ENCODE measurements at regions not wholly inside any gene's neighbourhood (a gene's known extent, or its start where the extent isn't known, plus 50 kb on each side); places are given as distances from the start of the nearest gene placed in this dataset.

DNA sequence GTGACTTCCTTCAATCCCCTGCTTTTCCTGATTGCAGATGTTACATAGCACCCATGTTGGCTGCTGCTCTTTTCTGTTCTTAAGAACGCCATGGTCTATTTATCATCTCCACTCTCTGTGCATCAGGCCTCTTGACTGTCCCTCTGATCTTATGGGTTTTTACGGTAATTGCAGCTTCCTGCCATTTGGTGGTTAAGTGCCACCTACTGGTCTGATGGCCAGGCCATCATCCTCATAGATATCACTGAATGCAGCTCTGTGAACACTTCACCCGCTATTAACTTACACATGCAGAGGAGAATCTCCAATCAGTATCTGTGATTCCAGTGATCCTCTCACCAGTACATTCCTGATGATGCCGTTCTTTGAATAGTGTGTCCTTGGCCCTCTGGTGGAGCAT, 382.4 kb downstream of the TRAM1L1 start:
- no peaks in the 10 kb centered on the region for H3K36me3 ChIP-seq
- H3K27ac ChIP-seq (replicated peaks) = no peak overlapping the region
- no peak for TF ChIP-seq CTCF (IDR thresholded peaks at IDR 0.05; ENCODE audit: borderline replicate concordance)
- H3K27me3 ChIP-seq (ENCODE audit: low read depth) = no peaks in the 10 kb centered on the region
- no peaks in the 10 kb centered on the region for H3K4me1 ChIP-seq
- H3K4me3 ChIP-seq = no peak overlapping the region
- no peak for DNase-seq
- intact Hi-C loops (cut with micrococcal nuclease) = no loop called here
- peaks cover 36% of the 10 kb centered on the region for H3K9me3 ChIP-seq (replicated peaks)

- no peak for TF ChIP-seq CTCF (IDR thresholded peaks at IDR 0.05; ENCODE audit: borderline replicate concordance)
- intact Hi-C loops (cut with micrococcal nuclease) = no loop called here
- H3K4me1 ChIP-seq = no peaks in the 10 kb centered on the region
- no peaks in the 10 kb centered on the region for H3K27me3 ChIP-seq (ENCODE audit: low read depth)
- no peak overlapping the region for H3K27ac ChIP-seq (replicated peaks)
- no peaks in the 10 kb centered on the region for H3K36me3 ChIP-seq
- H3K9me3 ChIP-seq (replicated peaks) = peaks cover 27% of the 10 kb centered on the region
- no peak for DNase-seq
- no peak overlapping the region for H3K4me3 ChIP-seq
These were observed 396.8 kb downstream of the TRAM1L1 start for GRCh38 chr4:116688536-116688935.

DNA sequence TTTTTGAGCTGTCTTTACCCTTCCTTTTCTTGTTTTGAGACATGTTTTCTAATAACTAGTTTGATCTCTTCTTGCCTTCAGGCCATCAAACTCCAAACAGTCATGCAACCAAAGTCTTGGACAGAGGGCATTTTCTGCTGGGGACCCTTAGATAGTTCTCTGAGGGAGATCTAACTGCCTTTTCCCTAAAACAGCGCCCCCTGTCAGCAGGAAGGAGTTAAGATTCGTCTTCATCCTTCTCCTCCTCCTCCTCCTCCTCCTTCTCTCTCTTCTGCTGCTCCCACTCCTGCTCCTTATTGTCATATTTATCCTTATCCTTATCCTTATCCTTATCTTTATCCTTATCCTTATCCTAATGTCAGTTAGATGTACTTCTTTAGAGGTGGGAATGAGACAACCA, 417.2 kb downstream of the TRAM1L1 start:
- DNase-seq = no peak
- Histone ChIP-seq H3K4me3 (no peak overlapping the region), H3K9me3 (replicated peaks) (no peaks in the 10 kb centered on the region), H3K27ac (replicated peaks) (no peak overlapping the region), H3K4me1 (no peaks in the 10 kb centered on the region), H3K27me3 (ENCODE audit: low read depth) (no peaks in the 10 kb centered on the region), H3K36me3 (no peaks in the 10 kb centered on the region)
- intact Hi-C loops (cut with micrococcal nuclease) = no loop called here
- no peak for TF ChIP-seq CTCF (IDR thresholded peaks at IDR 0.05; ENCODE audit: borderline replicate concordance)

DNA sequence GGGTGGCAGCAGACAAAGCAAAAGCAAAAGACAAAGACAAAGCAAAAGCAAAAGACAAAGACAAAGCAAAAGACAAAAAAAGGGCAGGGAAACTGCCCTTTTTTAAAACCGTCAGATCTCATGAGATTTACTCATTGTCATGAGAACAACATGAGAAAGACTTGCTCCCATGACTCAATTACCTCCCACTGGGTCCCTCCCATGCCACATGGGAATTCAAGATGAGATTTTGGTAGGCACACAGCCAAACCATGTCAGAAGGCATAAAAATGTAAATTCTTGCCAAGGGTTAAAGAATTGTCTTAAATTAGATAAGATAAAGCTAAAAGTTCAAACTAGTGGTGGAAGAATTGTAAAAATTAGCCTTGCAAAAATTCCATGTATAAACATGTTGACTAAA, 419.7 kb downstream of the TRAM1L1 start:
- TF ChIP-seq CTCF (IDR thresholded peaks at IDR 0.05; ENCODE audit: borderline replicate concordance) = no peak
- H3K4me1 ChIP-seq = no peaks in the 10 kb centered on the region
- intact Hi-C loops (cut with micrococcal nuclease) = no loop called here
- no peaks in the 10 kb centered on the region for H3K36me3 ChIP-seq
- no peak overlapping the region for H3K27ac ChIP-seq (replicated peaks)
- H3K27me3 ChIP-seq (ENCODE audit: low read depth) = no peaks in the 10 kb centered on the region
- no peak overlapping the region for H3K4me3 ChIP-seq
- no peak for DNase-seq
- peaks cover 13% of the 10 kb centered on the region for H3K9me3 ChIP-seq (replicated peaks)

DNA sequence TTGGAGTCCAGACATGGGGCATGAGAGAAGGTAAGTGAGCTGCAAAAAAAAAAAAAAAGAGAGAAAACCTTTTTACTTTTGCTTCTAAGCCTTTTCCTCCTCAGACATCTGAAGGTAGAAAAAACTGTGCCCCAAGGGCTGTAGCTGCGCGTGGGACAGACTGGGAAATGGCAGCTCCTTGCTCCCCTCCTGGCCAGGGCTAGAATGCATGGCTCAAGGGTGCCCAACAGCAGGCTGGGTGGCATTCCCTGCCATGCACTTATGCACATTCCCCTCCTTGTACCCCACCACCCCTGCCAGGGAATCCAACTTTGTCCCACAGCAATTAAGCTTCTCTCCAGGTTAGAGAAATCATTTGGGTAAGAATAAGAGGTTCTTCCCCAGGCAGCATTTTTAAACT, 421.2 kb downstream of the TRAM1L1 start:
- DNase-seq = no peak
- H3K4me1 ChIP-seq = no peaks in the 10 kb centered on the region
- no peaks in the 10 kb centered on the region for H3K27me3 ChIP-seq (ENCODE audit: low read depth)
- intact Hi-C loops (cut with micrococcal nuclease) = no loop called here
- H3K9me3 ChIP-seq (replicated peaks) = peaks cover 28% of the 10 kb centered on the region
- H3K4me3 ChIP-seq = no peak overlapping the region
- TF ChIP-seq CTCF (IDR thresholded peaks at IDR 0.05; ENCODE audit: borderline replicate concordance) = no peak
- no peak overlapping the region for H3K27ac ChIP-seq (replicated peaks)
- H3K36me3 ChIP-seq = no peaks in the 10 kb centered on the region

- H3K27me3 ChIP-seq (ENCODE audit: low read depth) = no peaks in the 10 kb centered on the region
- TF ChIP-seq CTCF (IDR thresholded peaks at IDR 0.05; ENCODE audit: borderline replicate concordance) = no peak
- no peak overlapping the region for H3K4me3 ChIP-seq
- DNase-seq = no peak
- no peak overlapping the region for H3K27ac ChIP-seq (replicated peaks)
- intact Hi-C loops (cut with micrococcal nuclease) = no loop called here
- H3K36me3 ChIP-seq = no peaks in the 10 kb centered on the region
- no peaks in the 10 kb centered on the region for H3K9me3 ChIP-seq (replicated peaks)
- no peaks in the 10 kb centered on the region for H3K4me1 ChIP-seq
These were observed 446.3 kb downstream of the TRAM1L1 start for GRCh38 chr4:116639070-116639577.

Data from left ventricle myocardium inferior (tissue), 1 donor.